B cell (primary cell): ENCODE measurements at regions not wholly inside any gene's neighbourhood (a gene's known extent, or its start where the extent isn't known, plus 50 kb on each side); places are given as distances from the start of the nearest gene placed in this dataset.

ENCODE experiments used
- ATAC-seq: fragments of 200-7000 bp; cut with Tn5 transposase; one replicate; pipeline ENCODE4 v1.10.0; 2021; ENCODE audit warnings: low read depth, mild to moderate bottlenecking, moderate number of reproducible peaks, moderate library complexity
- CTCF ChIA-PET: fragments of 350-600 bp; sonication (Branson Sonifier 250); formaldehyde crosslinking; loops from one replicate; lab custom pipeline; 2021; ENCODE audit warnings: antibody characterized with exemption, inconsistent platforms; lab: Charles Lee
- POLR2A ChIA-PET: fragments of 350-600 bp; sonication (Branson Sonifier 250); formaldehyde crosslinking; loops from one replicate; lab custom pipeline; 2021; ENCODE audit warnings: antibody characterized with exemption; lab: Charles Lee
- DNase-seq: peaks from one replicate; pipeline ENCODE4 v3.0.0; 2013
- H2AFZ ChIP-seq: 2 replicates; pipeline ENCODE4 v1.6.1; 2012; ENCODE audit warnings: mild to moderate bottlenecking, low read depth, low read length; ENCODE audit not compliant: insufficient read depth, poor library complexity, severe bottlenecking
- H3K27ac ChIP-seq, 2 donors: 1 replicate in 1 of 2; 2 replicates in 1 of 2; pipeline ENCODE4 v1.5.1; 2012 to 2013; ENCODE audit warnings: low read length in 2 of 2, mild to moderate bottlenecking in 2 of 2, moderate library complexity in 1 of 2
- H3K27me3 ChIP-seq, 4 experiments: fragments of 200-600 bp in 1 of 4; sonication (generic) in 1 of 4; replicated peaks in 1 of 4; 1 replicate in 2 of 4; 2 replicates in 2 of 4; pipeline versions ENCODE4 v1.6.1 to v1.7.0; 2013 to 2016; ENCODE audit warnings: low read length in 3 of 4, mild to moderate bottlenecking in 2 of 4, mixed read lengths in 1 of 4, moderate library complexity in 1 of 4; ENCODE audit not compliant: insufficient read depth in 4 of 4, control insufficient read depth in 3 of 4; ENCODE audit errors: control extremely low read depth in 1 of 4
- H3K36me3 ChIP-seq, 2 experiments: replicated peaks in 1 of 2; 1 replicate in 1 of 2; 2 replicates in 1 of 2; pipeline versions ENCODE4 v1.6.1 to v1.7.1; 2013; ENCODE audit warnings: low read length in 1 of 2; ENCODE audit not compliant: insufficient read depth in 2 of 2, control insufficient read depth in 1 of 2; ENCODE audit errors: control extremely low read depth in 1 of 2, extremely low read depth in 1 of 2
- H3K4me1 ChIP-seq, 2 donors: fragments of 200-600 bp in 1 of 2; sonication (generic) in 1 of 2; 1 replicate in 1 of 2; 2 replicates in 1 of 2; pipeline versions ENCODE4 v1.5.1 to v1.6.1; 2013 to 2017; ENCODE audit warnings: low read length in 2 of 2; ENCODE audit not compliant: control insufficient read depth in 2 of 2, insufficient read depth in 2 of 2
- H3K4me2 ChIP-seq: replicated peaks from 2 replicates; pipeline ENCODE3; 2012; ENCODE audit warnings: mild to moderate bottlenecking, low read depth, low read length; ENCODE audit not compliant: poor library complexity, severe bottlenecking
- H3K4me3 ChIP-seq, 5 experiments: fragments of 200-600 bp in 1 of 5; sonication (generic) in 1 of 5; 1 replicate in 3 of 5; 2 replicates in 2 of 5; pipeline versions ENCODE4 v1.5.1 to v1.7.0; 2011 to 2016; ENCODE audit warnings: low read length in 4 of 5, mild to moderate bottlenecking in 4 of 5, low read depth in 2 of 5, control low read depth in 1 of 5, moderate library complexity in 1 of 5; ENCODE audit not compliant: insufficient read depth in 1 of 5; ENCODE audit errors: control extremely low read depth in 1 of 5, extremely low read depth in 1 of 5
- H3K79me2 ChIP-seq: fragments of 200-600 bp; sonication (generic); one replicate; pipeline ENCODE4 v1.6.0; 2016; ENCODE audit warnings: low read length; ENCODE audit not compliant: control insufficient read depth, insufficient read depth
- H3K9ac ChIP-seq: fragments of 200-600 bp; sonication (generic); 2 replicates; pipeline ENCODE4 v1.6.1; 2017; ENCODE audit warnings: mild to moderate bottlenecking, low read length, moderate library complexity
- H3K9me3 ChIP-seq, 3 donors: one replicate each; pipeline versions ENCODE4 v1.6.1 to v1.7.1; 2013; ENCODE audit warnings: low read length in 2 of 3; ENCODE audit not compliant: control insufficient read depth in 2 of 3, insufficient read depth in 1 of 3; ENCODE audit errors: control extremely low read depth in 1 of 3
- H4K20me1 ChIP-seq: 2 replicates; pipeline ENCODE4 v1.6.0; 2012; ENCODE audit warnings: mild to moderate bottlenecking, low read length; ENCODE audit not compliant: insufficient read depth, control insufficient read depth, poor library complexity, severe bottlenecking
- H3K27ac Mint-ChIP-seq: one replicate; pipeline ENCODE4 v1.8.0; 2021; ENCODE audit warnings: mixed read lengths
- H3K27me3 Mint-ChIP-seq: one replicate; pipeline ENCODE4 v1.8.0; 2021; ENCODE audit warnings: mixed read lengths
- H3K4me1 Mint-ChIP-seq: one replicate; pipeline ENCODE4 v1.8.0; 2021; ENCODE audit warnings: mixed read lengths
- H3K4me3 Mint-ChIP-seq: one replicate; pipeline ENCODE4 v1.8.0; 2021; ENCODE audit warnings: mixed read lengths
- H3K9me3 Mint-ChIP-seq: one replicate; pipeline ENCODE4 v1.8.0; 2022; ENCODE audit warnings: mixed read lengths; ENCODE audit not compliant: insufficient read depth
- CTCF ChIP-seq: fragments of 200-600 bp; IDR thresholded peaks from one replicate; pipeline ENCODE4 v1.8.0; 2022; ENCODE audit warnings: antibody characterized with exemption, mild to moderate bottlenecking
- EZH2 ChIP-seq: IDR thresholded peaks from 2 replicates; pipeline ENCODE4 v1.6.1; 2012; ENCODE audit warnings: borderline replicate concordance, low read depth, mild to moderate bottlenecking, moderate library complexity, low read length; ENCODE audit not compliant: insufficient read depth, poor library complexity, severe bottlenecking
- WGBS: methylation state at CpG from one replicate; pipeline ENCODE4 v1.1.5; 2013; ENCODE audit warnings: missing lambda C conversion rate; ENCODE audit not compliant: insufficient coverage; 5-methylcytosine and 5-hydroxymethylcytosine counted together
- intact Hi-C: fragments of 100-400 bp; cut with micrococcal nuclease; formaldehyde crosslinking; loops from one replicate; pipeline ENCODE4 v1.10.0; 2022

GRCh38 chr13:86825410-86825809, 845.8 kb upstream of the SLITRK5 start:
- no peaks in the 10 kb centered on the region for H3K79me2 ChIP-seq
- DNase-seq (no peak), ATAC-seq (no peak)
- no peaks in the 10 kb centered on the region for H3K27me3 Mint-ChIP-seq
- intact Hi-C loops = no loop called here
- WGBS = no CpG with 5 or more reads among the region's 1 CpG
- POLR2A ChIA-PET = no interaction called here
- no peaks in the 10 kb centered on the region for H3K4me1 ChIP-seq
- no peaks in the 10 kb centered on the region for H3K4me1 Mint-ChIP-seq
- H3K9me3 ChIP-seq = no peaks in the 10 kb centered on the region
- no peaks in the 10 kb centered on the region for H3K36me3 ChIP-seq
- no peaks in the 10 kb centered on the region for H3K27me3 ChIP-seq
- H3K4me2 ChIP-seq = no peak overlapping the region
- no peak overlapping the region for H3K27ac ChIP-seq
- no peak overlapping the region for H3K9ac ChIP-seq
- H3K4me3 ChIP-seq = no peak overlapping the region
- TF ChIP-seq CTCF (no peak), EZH2 (no peak)
- no peak overlapping the region for H3K27ac Mint-ChIP-seq
- peaks cover 6% of the 10 kb centered on the region for H3K9me3 Mint-ChIP-seq
- no peak overlapping the region for H2AFZ ChIP-seq
- no peaks in the 10 kb centered on the region for H4K20me1 ChIP-seq
- H3K4me3 Mint-ChIP-seq = no peak overlapping the region
- CTCF ChIA-PET = no interaction called here

GRCh38 chr13:86826232-86826631, 844.9 kb upstream of the SLITRK5 start:
- no peak overlapping the region for H2AFZ ChIP-seq
- H3K4me2 ChIP-seq = no peak overlapping the region
- ChIA-PET POLR2A (no interaction called here), CTCF (no interaction called here)
- WGBS = 80% methylated on average over 2 of the region's 3 CpGs
- no peaks in the 10 kb centered on the region for H3K36me3 ChIP-seq
- H3K4me1 ChIP-seq = no peaks in the 10 kb centered on the region
- no peaks in the 10 kb centered on the region for H3K27me3 ChIP-seq
- ATAC-seq (no peak), DNase-seq (no peak)
- Mint-ChIP-seq H3K27me3 (no peaks in the 10 kb centered on the region), H3K27ac (no peak overlapping the region), H3K4me1 (no peaks in the 10 kb centered on the region), H3K4me3 (no peak overlapping the region), H3K9me3 (peaks cover 6% of the 10 kb centered on the region)
- H3K9me3 ChIP-seq = no peaks in the 10 kb centered on the region
- intact Hi-C loops = no loop called here
- H3K9ac ChIP-seq = no peak overlapping the region
- H3K27ac ChIP-seq = no peak overlapping the region
- H3K4me3 ChIP-seq = no peak overlapping the region
- TF ChIP-seq CTCF = no peak
- no peak for TF ChIP-seq EZH2
- H4K20me1 ChIP-seq = no peaks in the 10 kb centered on the region
- H3K79me2 ChIP-seq = no peaks in the 10 kb centered on the region
